ENCODE measurements at regions not wholly inside any gene's neighbourhood (a gene's known extent, or its start where the extent isn't known, plus 50 kb on each side); places are given as distances from the start of the nearest gene placed in this dataset.

DNA sequence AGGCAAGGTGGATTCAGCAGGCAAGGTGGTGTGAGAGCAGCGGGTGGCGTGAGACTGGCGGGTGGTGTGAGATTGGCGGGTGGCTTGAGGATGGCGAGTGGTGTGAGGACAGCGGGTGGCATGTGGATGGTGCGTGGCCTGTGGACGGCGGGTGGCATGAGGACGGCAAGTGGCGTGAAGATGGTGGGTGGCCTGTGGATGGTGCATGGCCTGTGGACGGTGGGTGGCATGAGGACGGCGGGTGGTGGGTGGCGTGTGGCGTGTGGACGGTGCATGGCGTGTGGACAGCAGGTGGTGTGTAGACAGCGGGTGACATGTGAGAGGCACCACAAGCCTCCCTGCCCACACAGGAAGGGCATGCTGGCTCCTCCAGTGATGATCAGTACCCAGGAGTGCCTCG, 186.9 kb upstream of the SALL3 start:
- WGBS, 4 donors = 91 to 97% (median 93%) methylated on average over 20 of the region's 20 CpGs
- Histone ChIP-seq H3K4me3 (no peak overlapping the region), H3K9me3 (no peaks in the 10 kb centered on the region), H3K27ac (no peak overlapping the region), H3K4me1 (no peaks in the 10 kb centered on the region), H3K36me3 (no peaks in the 10 kb centered on the region), H3K27me3 (peaks cover 0 to 10% (median 0%) of the 10 kb centered on the region in 9 donors)
- intact Hi-C loops (cut with DNase I) = no loop called here
- DNase-seq = peak in 1 of 5 donors; percentile 44
- TF ChIP-seq, protein P1, sequence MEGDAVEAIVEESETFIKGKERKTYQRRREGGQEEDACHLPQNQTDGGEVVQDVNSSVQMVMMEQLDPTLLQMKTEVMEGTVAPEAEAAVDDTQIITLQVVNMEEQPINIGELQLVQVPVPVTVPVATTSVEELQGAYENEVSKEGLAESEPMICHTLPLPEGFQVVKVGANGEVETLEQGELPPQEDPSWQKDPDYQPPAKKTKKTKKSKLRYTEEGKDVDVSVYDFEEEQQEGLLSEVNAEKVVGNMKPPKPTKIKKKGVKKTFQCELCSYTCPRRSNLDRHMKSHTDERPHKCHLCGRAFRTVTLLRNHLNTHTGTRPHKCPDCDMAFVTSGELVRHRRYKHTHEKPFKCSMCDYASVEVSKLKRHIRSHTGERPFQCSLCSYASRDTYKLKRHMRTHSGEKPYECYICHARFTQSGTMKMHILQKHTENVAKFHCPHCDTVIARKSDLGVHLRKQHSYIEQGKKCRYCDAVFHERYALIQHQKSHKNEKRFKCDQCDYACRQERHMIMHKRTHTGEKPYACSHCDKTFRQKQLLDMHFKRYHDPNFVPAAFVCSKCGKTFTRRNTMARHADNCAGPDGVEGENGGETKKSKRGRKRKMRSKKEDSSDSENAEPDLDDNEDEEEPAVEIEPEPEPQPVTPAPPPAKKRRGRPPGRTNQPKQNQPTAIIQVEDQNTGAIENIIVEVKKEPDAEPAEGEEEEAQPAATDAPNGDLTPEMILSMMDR (IDR thresholded peaks at IDR 0.05) = no peak
- TF ChIP-seq POLR2A (IDR thresholded peaks at IDR 0.05) = no peak
- no peak for ATAC-seq

- Histone ChIP-seq H3K27me3 (peaks cover 0 to 10% (median 0%) of the 10 kb centered on the region in 9 donors), H3K27ac (no peak overlapping the region), H3K36me3 (no peaks in the 10 kb centered on the region), H3K4me1 (no peaks in the 10 kb centered on the region), H3K9me3 (no peaks in the 10 kb centered on the region), H3K4me3 (no peak overlapping the region)
- no peak for ATAC-seq
- TF ChIP-seq, protein P1 (IDR thresholded peaks at IDR 0.05) = no peak
- no peak for TF ChIP-seq POLR2A (IDR thresholded peaks at IDR 0.05)
- peak in 1 of 5 donors; percentile 10 for DNase-seq
- 70 to 77% (median 75%) methylated on average over 19 of the region's 19 CpGs for WGBS, 4 donors
- intact Hi-C loops (cut with DNase I) = no loop called here
These were observed 186.1 kb upstream of the SALL3 start for GRCh38 chr18:78793313-78794070.

DNA sequence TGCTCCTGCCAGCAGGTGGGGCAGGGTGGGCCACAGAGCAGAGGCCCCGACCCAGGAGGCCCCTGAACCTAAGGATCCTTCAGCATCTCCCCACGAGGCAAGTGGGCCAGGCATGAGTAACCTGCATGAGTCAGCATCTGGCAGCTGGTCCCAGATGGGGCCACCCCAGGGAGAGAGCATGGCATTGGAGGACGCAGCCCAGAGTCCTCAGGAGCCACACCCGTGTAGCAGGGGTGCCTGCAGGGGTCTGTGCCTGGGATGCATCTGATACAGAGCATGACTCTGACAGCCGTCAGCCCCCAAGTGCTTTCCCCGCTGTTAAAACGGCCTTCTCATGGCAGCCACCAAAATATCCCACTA, 185.6 kb upstream of the SALL3 start:
- H3K4me3 ChIP-seq = no peak overlapping the region
- H3K27ac ChIP-seq = no peak overlapping the region
- peak in 1 of 5 donors; percentile 40 for DNase-seq
- intact Hi-C loops (cut with DNase I) = no loop called here
- ATAC-seq = no peak
- no peaks in the 10 kb centered on the region for H3K36me3 ChIP-seq
- no peaks in the 10 kb centered on the region for H3K4me1 ChIP-seq
- peaks cover 0 to 10% (median 0%) of the 10 kb centered on the region in 9 donors for H3K27me3 ChIP-seq
- 33 to 47% (median 41%) methylated on average over 3 to 7 of the region's 7 CpGs for WGBS, 4 donors
- TF ChIP-seq, protein P1 (IDR thresholded peaks at IDR 0.05) = no peak
- no peak for TF ChIP-seq POLR2A (IDR thresholded peaks at IDR 0.05)
- H3K9me3 ChIP-seq = no peaks in the 10 kb centered on the region

- H3K27me3 ChIP-seq = peaks cover 0 to 4% (median 0%) of the 10 kb centered on the region in 9 donors
- ATAC-seq = no peak
- peak in 1 of 5 donors; percentile 26 for DNase-seq
- no peaks in the 10 kb centered on the region for H3K9me3 ChIP-seq
- H3K4me1 ChIP-seq = no peaks in the 10 kb centered on the region
- no peaks in the 10 kb centered on the region for H3K36me3 ChIP-seq
- intact Hi-C loops (cut with DNase I) = no loop called here
- H3K4me3 ChIP-seq = no peak overlapping the region
- WGBS, 4 donors = 91 to 95% (median 93%) methylated on average over 63 to 67 of the region's 67 CpGs
- H3K27ac ChIP-seq = no peak overlapping the region
- no peak for TF ChIP-seq POLR2A (IDR thresholded peaks at IDR 0.05)
- TF ChIP-seq, protein P1 (IDR thresholded peaks at IDR 0.05) = no peak
These were observed 182.7 kb upstream of the SALL3 start for GRCh38 chr18:78796693-78797455.

All from heart left ventricle (tissue), 16 donors.